ENCODE measurements at regions not wholly inside any gene's neighbourhood (a gene's known extent, or its start where the extent isn't known, plus 50 kb on each side); places are given as distances from the start of the nearest gene placed in this dataset.

DNA sequence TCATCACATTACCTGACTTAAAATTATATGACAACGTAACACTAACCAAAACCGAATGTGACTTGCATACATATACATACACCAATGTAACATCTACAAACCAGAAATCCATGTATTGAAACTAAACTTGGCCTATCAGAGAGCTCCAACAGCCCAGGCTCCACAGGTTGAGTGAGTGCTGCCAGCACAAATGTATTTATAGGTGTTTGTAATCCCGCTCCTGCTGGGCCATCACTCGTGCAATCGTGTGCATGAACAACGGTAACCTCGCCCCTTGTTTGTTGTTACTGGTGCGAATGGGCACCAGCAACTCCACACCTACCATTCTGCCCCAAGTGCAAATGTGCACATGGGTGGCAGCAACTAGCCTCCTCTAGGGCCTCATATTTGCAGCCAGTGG, 165.7 kb upstream of the XIST start:
- no peak overlapping the region for H3K23ac ChIP-seq (ENCODE audit: insufficient read length, low read depth, low read length)
- H2BK12ac ChIP-seq (ENCODE audit: insufficient read length, low read depth, low read length) = no peak overlapping the region
- WGBS (ENCODE audit: extremely low coverage, insufficient read length, low lambda C conversion rate) = no CpG with 5 or more reads among the region's 8 CpGs
- H3K9me3 ChIP-seq (ENCODE audit: control insufficient read depth, low read depth, low read length) = peaks cover 11% of the 10 kb centered on the region
- H3K79me1 ChIP-seq (ENCODE audit: insufficient read depth, low read depth, low read length, poor library complexity, severe bottlenecking) = no peaks in the 10 kb centered on the region
- no peak overlapping the region for H3K56ac ChIP-seq (ENCODE audit: insufficient read length, low read depth, low read length)
- H3K4me2 ChIP-seq (ENCODE audit: insufficient read depth, insufficient read length, low read length) = no peak overlapping the region
- no peak overlapping the region for H2BK5ac ChIP-seq (ENCODE audit: insufficient read length, low read length)
- no peaks in the 10 kb centered on the region for H3K4me1 ChIP-seq (ENCODE audit: insufficient read depth, low read length)
- no peak overlapping the region for H3K18ac ChIP-seq (ENCODE audit: insufficient read length, low read depth, low read length)
- peaks cover 0 to 11% of the 10 kb centered on the region in 2 experiments; a peak in 2 of 4 replicates for H3K4me1 Mint-ChIP-seq
- no peaks in the 10 kb centered on the region for H3K27me3 ChIP-seq (ENCODE audit: insufficient read depth, low read length)
- no peak for DNase-seq
- no peak overlapping the region for H3K4ac ChIP-seq (ENCODE audit: low read depth, low read length)
- H2AFZ ChIP-seq (ENCODE audit: low read length) = no peak overlapping the region
- H3K27ac ChIP-seq (ENCODE audit: insufficient read length, low read depth, low read length) = no peak overlapping the region
- no peak overlapping the region for H2AK5ac ChIP-seq (ENCODE audit: insufficient read length, low read length)
- no peak overlapping the region for H3K4me3 Mint-ChIP-seq
- peaks cover 56 to 67% of the 10 kb centered on the region in 2 experiments for H3K9me3 Mint-ChIP-seq
- no peak overlapping the region for H2BK15ac ChIP-seq (ENCODE audit: low read depth, low read length)
- TF ChIP-seq, protein P1, sequence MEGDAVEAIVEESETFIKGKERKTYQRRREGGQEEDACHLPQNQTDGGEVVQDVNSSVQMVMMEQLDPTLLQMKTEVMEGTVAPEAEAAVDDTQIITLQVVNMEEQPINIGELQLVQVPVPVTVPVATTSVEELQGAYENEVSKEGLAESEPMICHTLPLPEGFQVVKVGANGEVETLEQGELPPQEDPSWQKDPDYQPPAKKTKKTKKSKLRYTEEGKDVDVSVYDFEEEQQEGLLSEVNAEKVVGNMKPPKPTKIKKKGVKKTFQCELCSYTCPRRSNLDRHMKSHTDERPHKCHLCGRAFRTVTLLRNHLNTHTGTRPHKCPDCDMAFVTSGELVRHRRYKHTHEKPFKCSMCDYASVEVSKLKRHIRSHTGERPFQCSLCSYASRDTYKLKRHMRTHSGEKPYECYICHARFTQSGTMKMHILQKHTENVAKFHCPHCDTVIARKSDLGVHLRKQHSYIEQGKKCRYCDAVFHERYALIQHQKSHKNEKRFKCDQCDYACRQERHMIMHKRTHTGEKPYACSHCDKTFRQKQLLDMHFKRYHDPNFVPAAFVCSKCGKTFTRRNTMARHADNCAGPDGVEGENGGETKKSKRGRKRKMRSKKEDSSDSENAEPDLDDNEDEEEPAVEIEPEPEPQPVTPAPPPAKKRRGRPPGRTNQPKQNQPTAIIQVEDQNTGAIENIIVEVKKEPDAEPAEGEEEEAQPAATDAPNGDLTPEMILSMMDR (conservative IDR thresholded peaks at IDR 0.05) = no peak
- peaks cover 2% of the 10 kb centered on the region; the same call in 1 of the 2 replicates for H3K27me3 Mint-ChIP-seq (ENCODE audit: low read depth)
- H4K5ac ChIP-seq (ENCODE audit: insufficient read length, low read depth, low read length) = no peak overlapping the region
- no peak overlapping the region for H3K27ac Mint-ChIP-seq
- no peak overlapping the region for H3T11ph ChIP-seq (ENCODE audit: low read length)
- H3K14ac ChIP-seq (ENCODE audit: insufficient read depth, low read length) = no peak overlapping the region
- no peaks in the 10 kb centered on the region for H4K20me1 ChIP-seq (ENCODE audit: control insufficient read depth, insufficient read depth, insufficient read length)
- no peak overlapping the region for H2BK20ac ChIP-seq (ENCODE audit: low read depth, low read length, poor library complexity, severe bottlenecking)
- H4K8ac ChIP-seq (replicated peaks; ENCODE audit: insufficient read length, low read depth, low read length) = no peak overlapping the region
- H4K91ac ChIP-seq (ENCODE audit: insufficient read length, low read depth, low read length) = no peak overlapping the region
- no peaks in the 10 kb centered on the region for H3K79me2 ChIP-seq (ENCODE audit: insufficient read depth, low read length)
- peaks cover 43 to 71% (median 57%) of the 10 kb centered on the region in 3 experiments for H3K36me3 Mint-ChIP-seq (ENCODE audit: insufficient read depth in 1 of 3, low read depth in 3 of 3)
- H3K23me2 ChIP-seq (ENCODE audit: insufficient read length, low read depth, low read length, poor library complexity, severe bottlenecking) = no peaks in the 10 kb centered on the region
- no peak overlapping the region for H2BK120ac ChIP-seq (ENCODE audit: low read depth, low read length, poor library complexity, severe bottlenecking)
- no peak overlapping the region for H3K9ac ChIP-seq (ENCODE audit: extremely low read depth, insufficient read length, low read length)

All from H9 (cell line).